Osteocyte (in vitro differentiated cells): ENCODE measurements at regions not wholly inside any gene's neighbourhood (a gene's known extent, or its start where the extent isn't known, plus 50 kb on each side); places are given as distances from the start of the nearest gene placed in this dataset.

Source experiments
- DNase-seq: peaks from one replicate; pipeline ENCODE4 v3.0.0; 2021; ENCODE audit warnings: mixed read lengths; ENCODE audit not compliant: unreplicated experiment; ENCODE audit errors: extremely low spot score
- H3K27ac Mint-ChIP-seq: one replicate; pipeline ENCODE4 v1.8.0; 2021; ENCODE audit warnings: mild to moderate bottlenecking, mixed read lengths; ENCODE audit not compliant: unreplicated experiment
- H3K27me3 Mint-ChIP-seq: one replicate; pipeline ENCODE4 v1.8.0; 2021; ENCODE audit warnings: mixed read lengths; ENCODE audit not compliant: unreplicated experiment
- H3K36me3 Mint-ChIP-seq: one replicate; pipeline ENCODE4 v1.8.0; 2021; ENCODE audit warnings: mixed read lengths; ENCODE audit not compliant: unreplicated experiment
- H3K4me1 Mint-ChIP-seq: one replicate; pipeline ENCODE4 v1.8.0; 2021; ENCODE audit warnings: mixed read lengths; ENCODE audit not compliant: unreplicated experiment
- H3K4me3 Mint-ChIP-seq: one replicate; pipeline ENCODE4 v1.8.0; 2021; ENCODE audit warnings: mild to moderate bottlenecking, moderate library complexity, mixed read lengths; ENCODE audit not compliant: unreplicated experiment
- H3K9me3 Mint-ChIP-seq: one replicate; pipeline ENCODE4 v1.8.0; 2021; ENCODE audit warnings: mixed read lengths; ENCODE audit not compliant: unreplicated experiment
- CTCF ChIP-seq: fragments of 200-600 bp; sonication (generic); IDR thresholded peaks from 2 replicates; pipeline ENCODE4 v1.5.0; 2021; ENCODE audit warnings: antibody characterized with exemption, mild to moderate bottlenecking, moderate library complexity

- H3K36me3 Mint-ChIP-seq, result no peaks in the 10 kb centered on the region
- H3K4me1 Mint-ChIP-seq, result no peaks in the 10 kb centered on the region
- no peak for TF ChIP-seq CTCF
- H3K27ac Mint-ChIP-seq, result no peak overlapping the region
- peaks cover 5% of the 10 kb centered on the region for H3K9me3 Mint-ChIP-seq
- no peak for DNase-seq
- no peak overlapping the region for H3K4me3 Mint-ChIP-seq
- peaks cover 17% of the 10 kb centered on the region for H3K27me3 Mint-ChIP-seq
Observed at GRCh38 chr6:99768166-99768565, 161.5 kb downstream of the PRDM13 start.

GRCh38 chr6:99779631-99780555 lies 173.3 kb downstream of the PRDM13 start:
- Mint-ChIP-seq H3K4me1 (no peaks in the 10 kb centered on the region), H3K36me3 (no peaks in the 10 kb centered on the region), H3K4me3 (no peak overlapping the region), H3K27me3 (peaks cover 34% of the 10 kb centered on the region), H3K27ac (no peak overlapping the region), H3K9me3 (no peaks in the 10 kb centered on the region)
- DNase-seq, result no peak
- TF ChIP-seq CTCF, result no peak

GRCh38 chr6:99780556-99780885 lies 173.9 kb downstream of the PRDM13 start:
- no peak for DNase-seq
- Mint-ChIP-seq H3K27me3 (peaks cover 31% of the 10 kb centered on the region), H3K36me3 (no peaks in the 10 kb centered on the region), H3K27ac (no peak overlapping the region), H3K4me1 (no peaks in the 10 kb centered on the region), H3K4me3 (no peak overlapping the region), H3K9me3 (no peaks in the 10 kb centered on the region)
- TF ChIP-seq CTCF, result no peak

- DNase-seq, result no peak
- Mint-ChIP-seq H3K36me3 (no peaks in the 10 kb centered on the region), H3K4me3 (no peak overlapping the region), H3K4me1 (no peaks in the 10 kb centered on the region), H3K27ac (no peak overlapping the region), H3K9me3 (no peaks in the 10 kb centered on the region), H3K27me3 (peaks cover 33% of the 10 kb centered on the region)
- no peak for TF ChIP-seq CTCF
Observed at GRCh38 chr6:99789767-99790166, 183.1 kb downstream of the PRDM13 start.

- Mint-ChIP-seq H3K27me3 (peaks cover 37% of the 10 kb centered on the region), H3K9me3 (no peaks in the 10 kb centered on the region), H3K36me3 (no peaks in the 10 kb centered on the region), H3K27ac (no peak overlapping the region), H3K4me3 (no peak overlapping the region), H3K4me1 (no peaks in the 10 kb centered on the region)
- TF ChIP-seq CTCF, result peak; percentile 34
- no peak for DNase-seq
Observed at GRCh38 chr6:99790679-99791078, 184.0 kb downstream of the PRDM13 start.
